Suprapubic skin (tissue), 4 donors: ENCODE measurements at regions not wholly inside any gene's neighbourhood (a gene's known extent, or its start where the extent isn't known, plus 50 kb on each side); places are given as distances from the start of the nearest gene placed in this dataset.

Experiments
- DNase-seq, 2 donors: peaks; one replicate each; pipeline ENCODE4 v3.0.0-alpha.2; 2019; ENCODE audit warnings: low spot score in 2 of 2
- H3K27ac ChIP-seq: fragments of 200-600 bp; sonication (generic); one replicate; pipeline ENCODE4 v1.5.1; 2019
- H3K27me3 ChIP-seq: fragments of 200-600 bp; sonication (generic); one replicate; pipeline ENCODE4 v1.5.1; 2019
- H3K36me3 ChIP-seq: fragments of 200-600 bp; sonication (generic); one replicate; pipeline ENCODE4 v1.5.1; 2019
- H3K4me1 ChIP-seq: fragments of 200-600 bp; sonication (generic); one replicate; pipeline ENCODE4 v1.5.1; 2019
- H3K4me3 ChIP-seq: fragments of 200-600 bp; sonication (generic); one replicate; pipeline ENCODE4 v1.5.1; 2019; ENCODE audit warnings: mild to moderate bottlenecking
- H3K9me3 ChIP-seq: fragments of 200-600 bp; sonication (generic); one replicate; pipeline ENCODE4 v1.5.1; 2019
- EP300 ChIP-seq: sonication (generic); formaldehyde crosslinking; IDR thresholded peaks from one replicate; pipeline ENCODE4 v1.6.1; 2017; ENCODE audit warnings: antibody characterized with exemption
- POLR2A ChIP-seq, 2 donors: fragments of 450-650 bp; IDR thresholded peaks; one replicate each; pipeline ENCODE4 v1.6.1; 2017; ENCODE audit warnings: antibody characterized with exemption in 2 of 2, mild to moderate bottlenecking in 2 of 2, moderate library complexity in 2 of 2
- POLR2AphosphoS5 ChIP-seq, 3 donors: sonication (generic); formaldehyde crosslinking; IDR thresholded peaks; one replicate each; pipeline ENCODE4 v1.6.1; 2017; ENCODE audit warnings: antibody characterized with exemption in 3 of 3
- WGBS: methylation state at CpG from one replicate; pipeline ENCODE4 v1.1.5; 2018; 5-methylcytosine and 5-hydroxymethylcytosine counted together
- TF ChIP-seq, protein P1 (sequence below), 2 donors: fragments of 200-600 bp in 1 of 2; fragments of 450-650 bp in 1 of 2; sonication (generic) in 1 of 2; IDR thresholded peaks; one replicate each; pipeline ENCODE4 v1.5.1; 2016 to 2019; ENCODE audit warnings: antibody characterized with exemption in 2 of 2, mild to moderate bottlenecking in 1 of 2, moderate library complexity in 1 of 2

DNA sequence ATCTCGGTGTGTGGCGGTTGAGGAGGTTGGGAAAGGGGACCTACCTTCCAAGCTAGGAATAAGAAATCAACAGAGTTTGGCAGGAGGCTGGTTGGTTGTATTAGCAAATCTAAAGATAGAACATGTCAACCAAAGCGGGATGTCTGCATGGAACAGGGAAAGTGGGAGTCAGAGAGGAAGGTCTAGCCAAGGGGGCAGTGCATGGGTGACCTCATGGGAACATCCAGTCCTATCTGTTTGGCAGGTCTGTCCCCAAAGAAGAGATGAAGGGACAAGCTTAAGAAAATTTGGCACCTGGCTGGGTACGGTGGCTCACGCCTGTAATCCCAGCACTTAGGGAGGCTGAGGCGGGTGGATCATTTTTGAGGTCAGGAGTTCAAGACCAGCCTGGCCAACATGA is 118.7 kb upstream of the TSC22D1 start:
- Histone ChIP-seq H3K9me3 (no peaks in the 10 kb centered on the region), H3K4me3 (no peak overlapping the region), H3K27ac (no peak overlapping the region), H3K36me3 (no peaks in the 10 kb centered on the region), H3K4me1 (no peaks in the 10 kb centered on the region), H3K27me3 (no peaks in the 10 kb centered on the region)
- 73% methylated on average over 6 of the region's 6 CpGs for WGBS
- DNase-seq, result no peak
- TF ChIP-seq EP300, result no peak
- TF ChIP-seq, protein P1, sequence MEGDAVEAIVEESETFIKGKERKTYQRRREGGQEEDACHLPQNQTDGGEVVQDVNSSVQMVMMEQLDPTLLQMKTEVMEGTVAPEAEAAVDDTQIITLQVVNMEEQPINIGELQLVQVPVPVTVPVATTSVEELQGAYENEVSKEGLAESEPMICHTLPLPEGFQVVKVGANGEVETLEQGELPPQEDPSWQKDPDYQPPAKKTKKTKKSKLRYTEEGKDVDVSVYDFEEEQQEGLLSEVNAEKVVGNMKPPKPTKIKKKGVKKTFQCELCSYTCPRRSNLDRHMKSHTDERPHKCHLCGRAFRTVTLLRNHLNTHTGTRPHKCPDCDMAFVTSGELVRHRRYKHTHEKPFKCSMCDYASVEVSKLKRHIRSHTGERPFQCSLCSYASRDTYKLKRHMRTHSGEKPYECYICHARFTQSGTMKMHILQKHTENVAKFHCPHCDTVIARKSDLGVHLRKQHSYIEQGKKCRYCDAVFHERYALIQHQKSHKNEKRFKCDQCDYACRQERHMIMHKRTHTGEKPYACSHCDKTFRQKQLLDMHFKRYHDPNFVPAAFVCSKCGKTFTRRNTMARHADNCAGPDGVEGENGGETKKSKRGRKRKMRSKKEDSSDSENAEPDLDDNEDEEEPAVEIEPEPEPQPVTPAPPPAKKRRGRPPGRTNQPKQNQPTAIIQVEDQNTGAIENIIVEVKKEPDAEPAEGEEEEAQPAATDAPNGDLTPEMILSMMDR (IDR thresholded peaks at IDR 0.05), result no peak
- no peak for TF ChIP-seq POLR2A (IDR thresholded peaks at IDR 0.05)
- TF ChIP-seq POLR2AphosphoS5 (IDR thresholded peaks at IDR 0.05), result no peak

DNA sequence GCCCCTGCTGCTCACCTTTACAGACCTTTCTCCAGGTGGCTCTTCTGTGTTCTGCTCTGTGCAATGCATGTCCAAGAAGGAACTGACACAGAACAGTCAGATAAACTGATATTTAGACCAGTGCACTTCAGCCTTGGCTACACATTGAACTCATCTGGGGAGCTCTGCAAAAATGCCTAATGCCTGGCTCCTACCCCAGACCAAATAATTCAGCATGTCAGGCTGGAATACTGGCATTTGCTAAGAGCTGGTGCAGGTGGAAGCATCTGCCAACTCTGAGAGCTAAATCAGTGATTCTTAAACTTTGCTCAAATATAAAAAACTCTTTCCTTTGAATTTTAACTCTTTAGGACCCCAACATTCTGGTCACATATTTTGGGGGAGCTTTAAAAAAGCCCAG is 118.2 kb upstream of the TSC22D1 start:
- H3K4me3 ChIP-seq, result no peak overlapping the region
- TF ChIP-seq, protein P1 (IDR thresholded peaks at IDR 0.05), result no peak
- TF ChIP-seq POLR2A (IDR thresholded peaks at IDR 0.05), result no peak
- TF ChIP-seq POLR2AphosphoS5 (IDR thresholded peaks at IDR 0.05), result no peak
- TF ChIP-seq EP300, result no peak
- no peaks in the 10 kb centered on the region for H3K4me1 ChIP-seq
- H3K27me3 ChIP-seq, result no peaks in the 10 kb centered on the region
- DNase-seq, result no peak
- H3K9me3 ChIP-seq, result no peaks in the 10 kb centered on the region
- no peaks in the 10 kb centered on the region for H3K36me3 ChIP-seq
- no peak overlapping the region for H3K27ac ChIP-seq

DNA sequence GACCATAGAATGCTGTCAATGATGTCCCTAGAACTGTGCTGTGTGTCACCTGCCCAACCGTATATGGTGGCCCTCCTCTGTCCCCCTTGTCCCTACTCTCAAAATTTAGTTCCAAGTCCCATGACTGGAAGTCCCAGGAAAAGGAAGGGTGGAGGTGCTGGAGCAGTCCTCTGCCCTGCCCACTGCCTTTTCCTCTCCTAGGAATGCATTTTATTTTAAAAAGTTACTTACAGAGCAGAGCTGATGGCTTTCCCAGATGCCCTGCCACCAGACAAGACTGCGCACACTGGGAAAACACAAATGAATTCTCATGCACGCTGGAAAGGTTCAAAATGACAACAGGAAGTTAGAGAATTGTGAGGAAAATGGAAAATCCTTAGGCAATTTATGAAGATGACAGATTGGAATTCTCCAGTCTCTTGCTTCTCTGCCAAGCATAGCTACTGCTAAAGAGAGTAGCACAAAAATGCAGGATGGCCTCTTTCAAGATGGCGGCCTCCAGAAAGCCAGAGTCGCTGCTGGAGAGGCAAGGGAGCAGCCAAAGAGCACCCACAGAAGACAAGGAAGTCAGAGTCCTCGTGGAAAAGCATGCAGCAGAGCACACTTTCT is 117.1 kb upstream of the TSC22D1 start:
- H3K27me3 ChIP-seq, result peaks cover 2% of the 10 kb centered on the region
- TF ChIP-seq POLR2AphosphoS5 (IDR thresholded peaks at IDR 0.05) (no peak), EP300 (no peak), POLR2A (IDR thresholded peaks at IDR 0.05) (no peak)
- TF ChIP-seq, protein P1 (IDR thresholded peaks at IDR 0.05), result no peak
- H3K4me3 ChIP-seq, result no peak overlapping the region
- no peaks in the 10 kb centered on the region for H3K9me3 ChIP-seq
- H3K27ac ChIP-seq, result no peak overlapping the region
- no peaks in the 10 kb centered on the region for H3K36me3 ChIP-seq
- 84% methylated on average over 6 of the region's 6 CpGs for WGBS
- H3K4me1 ChIP-seq, result no peaks in the 10 kb centered on the region
- peak in 1 of 2 donors; percentile 37 for DNase-seq

DNA sequence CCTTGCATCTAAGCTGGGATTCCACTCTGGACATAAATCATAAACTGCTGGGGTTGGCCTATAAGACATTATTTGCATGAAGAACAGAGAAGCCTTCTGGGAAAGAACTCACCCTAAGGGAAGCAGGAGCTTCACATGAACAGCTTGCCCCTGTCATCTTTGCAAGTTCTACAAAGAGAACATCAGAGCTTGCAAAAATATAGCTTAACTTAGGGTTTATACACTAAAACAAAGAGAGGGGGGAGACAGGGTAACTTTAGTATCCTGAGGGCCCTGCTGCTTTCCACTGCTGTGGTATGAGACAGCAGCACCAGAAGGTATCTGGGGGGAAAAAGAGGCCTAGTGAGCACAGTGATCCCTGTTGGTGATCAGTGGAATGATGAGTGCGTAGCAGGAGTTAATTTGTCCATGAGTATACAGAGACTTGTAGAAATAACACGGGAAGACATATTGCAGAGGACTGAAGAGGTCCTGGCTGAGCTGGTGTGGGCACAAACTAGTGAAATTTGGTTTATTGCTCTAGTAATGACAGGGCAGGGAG is 116.1 kb upstream of the TSC22D1 start:
- TF ChIP-seq POLR2AphosphoS5 (IDR thresholded peaks at IDR 0.05), result no peak
- TF ChIP-seq POLR2A (IDR thresholded peaks at IDR 0.05), result no peak
- TF ChIP-seq EP300, result no peak
- TF ChIP-seq, protein P1 (IDR thresholded peaks at IDR 0.05), result no peak
- peaks cover 3% of the 10 kb centered on the region for H3K27me3 ChIP-seq
- H3K4me1 ChIP-seq, result no peaks in the 10 kb centered on the region
- no peak overlapping the region for H3K4me3 ChIP-seq
- no peaks in the 10 kb centered on the region for H3K9me3 ChIP-seq
- no peaks in the 10 kb centered on the region for H3K36me3 ChIP-seq
- WGBS, result 84% methylated on average over 2 of the region's 2 CpGs
- peak in 1 of 2 donors; percentile 4 for DNase-seq
- H3K27ac ChIP-seq, result no peak overlapping the region

DNA sequence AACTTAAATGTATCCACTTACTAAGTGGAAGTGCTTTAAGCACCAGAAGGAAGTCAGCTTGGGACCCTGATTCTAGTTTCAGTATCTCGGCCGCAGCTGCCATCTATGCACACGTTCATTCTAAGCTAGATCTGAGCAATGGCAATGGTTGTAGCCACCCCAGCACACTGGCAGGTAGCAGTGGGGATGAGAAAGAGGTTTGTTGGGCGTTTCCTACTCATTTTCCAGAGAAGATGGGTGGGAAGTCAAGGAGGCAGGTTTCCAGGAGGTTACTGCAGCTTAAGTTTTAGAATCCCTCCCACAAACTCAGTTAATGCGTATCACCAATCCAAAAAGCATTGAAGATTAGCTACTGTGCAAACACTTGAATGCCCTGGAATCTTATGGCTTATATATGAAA is 114.2 kb upstream of the TSC22D1 start:
- WGBS, result 93% methylated on average over 5 of the region's 5 CpGs
- TF ChIP-seq, protein P1 (IDR thresholded peaks at IDR 0.05), result no peak
- no peak for TF ChIP-seq POLR2A (IDR thresholded peaks at IDR 0.05)
- no peak for TF ChIP-seq EP300
- no peak for TF ChIP-seq POLR2AphosphoS5 (IDR thresholded peaks at IDR 0.05)

More for the DNA sequence above, 114.2 kb upstream of the TSC22D1 start:
- no peaks in the 10 kb centered on the region for H3K4me1 ChIP-seq
- DNase-seq, result no peak
- H3K9me3 ChIP-seq, result no peaks in the 10 kb centered on the region
- H3K4me3 ChIP-seq, result no peak overlapping the region
- H3K27ac ChIP-seq, result no peak overlapping the region
- no peaks in the 10 kb centered on the region for H3K36me3 ChIP-seq
- peaks cover 3% of the 10 kb centered on the region for H3K27me3 ChIP-seq
